RCC 7860 (cell line): ENCODE measurements at regions not wholly inside any gene's neighbourhood (a gene's known extent, or its start where the extent isn't known, plus 50 kb on each side); places are given as distances from the start of the nearest gene placed in this dataset.

ENCODE experiments used
- DNase-seq: peaks from one replicate; pipeline ENCODE4 v3.0.0-alpha.2; 2015; ENCODE audit warnings: low spot score
- FAIRE-seq: peaks from 2 replicates; lab custom pipeline; 2012; peaks lifted over from hg19 to GRCh38; lab: Jason Lieb, UNC

DNA sequence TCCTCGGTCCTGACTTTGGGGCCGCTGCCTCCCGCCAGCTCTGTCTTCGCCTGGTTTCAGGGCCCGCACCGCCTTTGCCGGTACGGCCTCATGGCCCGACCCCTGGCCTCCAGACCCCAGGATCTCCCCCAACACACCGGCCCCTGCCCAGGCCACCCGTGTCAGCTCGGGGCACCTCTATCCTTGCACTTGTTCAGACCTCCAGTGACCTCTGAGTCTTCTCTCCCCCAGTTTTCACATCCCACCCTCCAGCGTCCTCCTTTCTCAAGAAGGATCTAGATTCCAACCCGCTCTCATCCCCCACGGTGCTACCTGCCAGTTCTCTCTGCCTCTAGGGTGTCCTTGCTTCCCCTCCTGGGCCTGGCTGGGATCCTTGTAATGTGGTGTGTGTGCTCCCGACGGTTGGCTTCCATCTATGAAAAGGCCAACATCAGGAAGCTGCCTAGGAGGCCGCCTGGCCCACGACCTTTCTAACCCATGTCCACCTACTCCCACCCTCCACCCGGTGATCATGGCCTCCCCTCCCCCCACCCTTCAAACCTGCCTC, 61.1 kb downstream of the SPATA31C2 start:
- no peak for DNase-seq
- no peak for FAIRE-seq

GRCh38 chr9:88076286-88077070, 61.8 kb downstream of the SPATA31C2 start:
- FAIRE-seq (peak; percentile 87), DNase-seq (peak; percentile 90)

- no peak for FAIRE-seq
- no peak for DNase-seq
These were observed 62.3 kb downstream of the SPATA31C2 start for GRCh38 chr9:88075966-88076285.

GRCh38 chr9:88075506-88075905, 62.8 kb downstream of the SPATA31C2 start:
- FAIRE-seq (no peak), DNase-seq (no peak)

DNA sequence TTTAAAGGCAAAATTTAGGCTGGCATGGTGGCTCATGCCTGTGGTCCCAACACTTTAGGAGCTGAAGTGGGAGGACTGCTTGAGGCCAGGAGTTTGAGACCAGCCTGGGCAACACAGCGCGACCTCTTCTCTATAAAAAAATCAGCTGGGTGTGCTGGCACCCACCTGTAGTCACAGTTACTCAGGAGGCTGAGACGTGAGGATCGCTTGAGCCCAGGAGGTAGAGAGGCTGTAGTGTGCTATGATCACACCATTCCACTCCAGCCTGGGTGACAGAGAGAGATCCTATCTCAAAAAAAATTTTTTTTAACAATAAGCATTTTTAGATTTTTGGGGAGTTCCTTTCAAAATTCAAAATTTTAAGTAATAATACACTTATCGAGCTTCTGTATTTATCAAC, 63.3 kb downstream of the SPATA31C2 start:
- no peak for FAIRE-seq
- no peak for DNase-seq

- no peak for FAIRE-seq
These were observed 65.4 kb downstream of the SPATA31C2 start for GRCh38 chr9:88072831-88073375.

GRCh38 chr9:88071331-88071730, 66.9 kb downstream of the SPATA31C2 start:
- DNase-seq, result no peak
- no peak for FAIRE-seq

More at GRCh38 chr9:88072831-88073375, 65.4 kb downstream of the SPATA31C2 start:
- DNase-seq, result no peak

DNA sequence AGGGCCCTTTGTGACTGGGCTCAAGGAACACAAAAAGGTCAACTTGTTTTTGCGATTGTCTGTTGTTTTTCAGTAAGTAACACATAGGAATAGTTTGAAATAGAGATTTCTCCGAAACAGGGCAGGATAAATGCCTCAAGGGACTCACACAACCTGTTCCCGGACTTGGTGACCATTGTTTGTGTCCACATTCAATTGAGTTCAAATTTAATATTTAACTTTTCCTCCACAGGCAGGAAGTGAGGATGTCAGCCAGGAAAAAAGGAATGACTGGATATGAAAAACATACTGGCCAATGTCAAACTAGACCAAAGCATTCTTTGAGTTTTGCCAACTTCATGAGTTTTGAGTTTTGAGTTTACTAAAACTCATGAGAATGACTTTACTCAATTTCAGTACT, 72.7 kb downstream of the SPATA31C2 start:
- no peak for FAIRE-seq
- DNase-seq, result no peak

DNA sequence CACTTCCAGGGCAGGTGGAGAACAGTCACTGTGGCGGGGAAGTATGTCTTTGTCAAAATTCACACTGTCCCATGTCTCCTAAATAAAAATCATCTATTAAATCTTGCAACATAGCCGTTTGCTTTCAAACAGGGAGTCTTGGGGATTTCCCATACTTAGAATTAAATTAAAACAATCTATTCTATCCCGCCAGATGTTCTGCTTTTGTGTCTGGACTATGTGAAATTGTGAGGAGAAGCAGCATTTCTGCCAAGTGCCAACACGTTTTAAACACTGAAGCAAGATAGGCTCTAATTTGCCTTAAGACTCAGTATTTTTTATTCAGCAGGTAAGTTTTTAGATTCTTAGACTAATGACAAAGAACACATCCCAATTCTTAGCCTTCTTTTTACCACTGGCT, 73.7 kb downstream of the SPATA31C2 start:
- FAIRE-seq (no peak), DNase-seq (no peak)

- FAIRE-seq, result no peak
- DNase-seq, result no peak
These were observed 77.5 kb downstream of the SPATA31C2 start for GRCh38 chr9:88060746-88061145.

DNA sequence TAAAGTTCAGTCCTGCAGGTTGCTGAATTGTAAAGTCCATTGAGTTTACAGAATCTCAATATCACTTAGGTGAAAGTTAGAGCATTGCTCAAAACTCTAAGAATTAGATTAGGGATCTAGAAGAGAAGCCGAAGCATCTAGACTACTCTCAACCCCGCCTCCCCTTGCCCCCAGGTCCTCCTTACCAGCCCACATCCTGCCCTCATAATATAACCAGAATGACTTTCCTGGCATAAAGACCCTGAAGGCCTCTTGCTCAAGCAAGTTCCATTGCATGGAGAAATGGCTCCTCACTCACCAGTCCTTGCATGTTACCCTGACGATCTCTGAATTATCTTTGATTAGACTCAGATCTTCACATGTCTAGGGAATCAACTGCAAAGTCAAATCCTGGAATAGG, 78.8 kb downstream of the SPATA31C2 start:
- no peak for FAIRE-seq
- DNase-seq, result no peak

- FAIRE-seq (no peak), DNase-seq (no peak)
These were observed 81.4 kb downstream of the SPATA31C2 start for GRCh38 chr9:88056876-88057275.

GRCh38 chr9:88053856-88054501, 79.6 kb upstream of the CDK20 start:
- FAIRE-seq, result no peak
- no peak for DNase-seq

DNA sequence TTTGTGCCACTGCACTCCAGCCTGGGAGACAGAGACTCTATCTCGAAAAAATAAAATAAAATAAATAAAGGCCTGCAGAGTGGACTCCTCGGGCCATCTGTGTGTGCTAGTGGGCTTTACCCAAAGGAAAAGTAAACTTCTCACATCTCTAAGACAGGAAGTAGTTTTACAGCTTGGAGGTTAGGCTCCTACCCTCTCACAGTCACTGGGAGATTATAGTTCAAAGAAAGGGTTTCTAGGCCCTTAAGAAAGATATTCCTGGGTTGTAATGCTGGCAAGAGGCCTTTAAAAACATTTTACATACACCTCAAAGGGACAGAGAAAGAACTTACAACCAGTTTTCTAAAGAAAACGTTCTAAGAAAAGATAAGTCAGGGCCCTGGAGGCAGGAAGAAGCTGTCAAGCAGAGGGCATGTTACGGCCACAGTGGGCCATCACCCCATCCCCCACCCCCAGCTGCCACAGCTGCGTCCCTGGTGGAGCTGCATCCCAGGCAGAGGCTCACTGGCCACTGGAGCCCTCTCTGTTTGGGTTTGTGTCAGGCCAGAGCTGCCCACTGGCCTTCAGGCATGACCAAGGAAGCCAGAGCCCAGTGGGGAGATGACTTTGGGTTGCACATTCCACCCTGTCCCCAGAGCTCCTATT, 78.1 kb upstream of the CDK20 start:
- FAIRE-seq (no peak), DNase-seq (no peak)

- DNase-seq (no peak), FAIRE-seq (no peak)
These were observed 76.8 kb upstream of the CDK20 start for GRCh38 chr9:88051138-88051537.

DNA sequence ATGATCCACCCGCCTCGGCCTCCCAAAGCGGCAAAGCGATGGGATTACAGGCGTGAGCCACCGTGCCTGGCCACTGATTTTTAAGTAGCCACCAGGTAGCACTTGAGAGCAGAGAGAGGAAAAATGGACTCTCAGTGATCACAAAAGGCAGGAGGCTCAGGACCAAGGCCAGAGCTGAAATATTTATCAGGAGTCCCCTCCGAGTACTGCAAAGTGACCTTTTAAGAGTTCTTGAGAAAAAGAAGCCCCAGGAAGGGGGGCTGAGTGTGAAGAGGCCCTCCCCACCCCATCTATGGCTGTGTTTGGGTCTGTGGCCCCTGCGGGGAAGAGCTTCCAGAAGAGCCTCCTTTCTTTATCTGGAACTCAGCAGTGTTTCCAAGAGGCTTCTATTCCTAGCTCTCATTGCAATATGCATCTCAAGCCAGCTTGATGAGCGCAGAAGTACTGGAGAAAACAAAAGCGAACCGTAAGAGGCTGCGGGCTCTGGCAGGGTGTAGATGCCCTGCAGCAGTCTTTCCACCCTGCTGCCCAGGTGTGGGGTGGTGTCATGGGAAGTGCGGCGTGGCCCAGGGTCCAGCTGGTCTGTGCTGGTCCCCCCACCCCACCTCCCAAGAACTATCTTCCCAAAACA, 75.5 kb upstream of the CDK20 start:
- DNase-seq (no peak), FAIRE-seq (no peak)

DNA sequence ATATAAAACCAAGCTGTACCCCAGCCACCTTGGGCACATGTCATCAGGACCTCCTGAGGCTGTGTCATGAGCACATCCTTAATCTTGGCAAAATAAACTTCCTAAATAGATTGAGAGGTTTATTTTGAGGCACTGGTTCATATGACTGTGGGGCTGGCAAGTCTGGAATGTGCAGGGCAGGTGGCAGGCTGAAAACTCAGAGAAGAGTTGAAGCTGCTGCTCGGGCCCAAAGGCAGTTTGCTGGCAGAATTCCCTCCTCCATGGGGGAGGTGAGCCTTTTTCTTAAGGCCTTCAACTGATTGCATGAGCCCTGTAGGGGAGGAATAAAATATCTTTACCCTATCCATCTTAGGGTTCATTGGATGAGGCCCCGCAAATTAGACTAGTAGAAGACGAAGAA, 72.2 kb upstream of the CDK20 start:
- FAIRE-seq (no peak), DNase-seq (no peak)

- DNase-seq, result no peak
These were observed 71.4 kb upstream of the CDK20 start for GRCh38 chr9:88045686-88046085.

DNA sequence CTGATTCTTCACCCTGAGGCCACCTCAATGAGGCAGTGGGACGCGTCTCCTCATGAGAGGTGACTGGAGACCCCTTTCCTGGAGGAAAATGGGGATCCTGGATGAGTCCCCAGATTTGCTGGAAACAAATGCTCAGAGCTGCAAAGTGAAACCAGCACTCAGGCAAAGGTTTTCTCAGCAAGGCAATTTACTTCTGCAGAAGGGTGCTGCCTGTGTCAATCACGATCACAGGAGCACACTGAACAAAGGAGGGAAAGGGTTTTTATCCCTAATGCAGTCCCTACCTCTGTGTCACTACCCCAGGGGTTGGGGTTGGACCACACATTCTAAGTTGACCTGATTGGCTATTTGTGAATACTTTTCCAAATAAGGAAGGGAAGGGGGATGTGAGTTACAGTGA, 69.9 kb upstream of the CDK20 start:
- FAIRE-seq (no peak), DNase-seq (no peak)

More at GRCh38 chr9:88045686-88046085, 71.4 kb upstream of the CDK20 start:
- FAIRE-seq, result no peak

DNA sequence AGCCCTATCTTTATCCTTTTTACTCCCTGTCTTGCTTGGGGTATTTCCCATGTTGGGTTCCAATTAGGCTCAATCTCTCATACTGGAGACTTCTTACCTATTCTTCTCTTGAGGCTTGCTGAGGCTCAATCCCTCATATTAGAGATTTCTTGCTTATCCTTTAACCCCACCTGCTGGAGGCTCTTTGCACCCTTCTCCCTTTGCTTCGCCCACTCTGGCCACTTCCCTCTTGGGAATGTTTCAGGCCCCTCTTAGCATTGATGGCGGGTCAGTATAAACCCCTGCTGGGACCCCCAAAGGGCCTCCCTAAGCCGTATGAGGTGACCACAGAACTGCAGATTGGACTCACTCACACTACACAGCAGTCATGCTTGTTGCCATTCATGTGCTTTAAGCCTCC, 69.3 kb upstream of the CDK20 start:
- DNase-seq (no peak), FAIRE-seq (no peak)

DNA sequence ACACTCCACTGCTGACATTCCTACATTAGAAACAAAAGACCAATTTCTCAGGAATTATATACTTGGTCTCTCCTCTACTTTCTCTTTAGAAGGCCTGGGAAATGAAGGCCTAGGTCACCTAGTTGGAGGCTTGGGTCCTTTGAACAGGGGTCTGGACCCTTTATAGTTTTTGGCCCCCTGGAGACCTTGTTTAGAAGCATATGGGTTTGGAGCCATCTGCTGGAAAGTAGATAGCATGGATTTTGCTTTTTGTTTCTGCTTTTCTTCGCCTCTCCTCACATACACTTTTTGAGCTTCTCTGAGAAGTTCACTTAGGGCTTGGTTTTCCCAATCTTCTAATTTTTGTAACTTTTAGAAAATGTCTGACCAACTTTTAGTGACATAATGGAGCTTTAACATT, 67.1 kb upstream of the CDK20 start:
- FAIRE-seq, result no peak
- no peak for DNase-seq
